HL-60 (cell line): ENCODE measurements at regions not wholly inside any gene's neighbourhood (a gene's known extent, or its start where the extent isn't known, plus 50 kb on each side); places are given as distances from the start of the nearest gene placed in this dataset.

Experiments
- GABPA ChIP-seq: IDR thresholded peaks from 2 replicates; pipeline ENCODE4 v1.6.1; 2012; ENCODE audit warnings: low read depth
- POLR2AphosphoS5 ChIP-seq: IDR thresholded peaks from 2 replicates; pipeline ENCODE4 v1.6.1; 2012; ENCODE audit warnings: low read depth

- TF ChIP-seq GABPA (no peak), POLR2AphosphoS5 (no peak)
These were observed 87.3 kb upstream of the SMYD2 start for GRCh38 chr1:214193691-214194090.
